Astrocyte (in vitro differentiated cells and primary cell): ENCODE measurements at regions not wholly inside any gene's neighbourhood (a gene's known extent, or its start where the extent isn't known, plus 50 kb on each side); places are given as distances from the start of the nearest gene placed in this dataset.

Experiments used
- DNase-seq: peaks from one replicate; pipeline ENCODE4 v3.0.0-alpha.2; 2010; ENCODE audit warnings: low read depth
- FAIRE-seq: peaks from 2 replicates; lab custom pipeline; 2011; peaks lifted over from hg19 to GRCh38; lab: Jason Lieb, UNC
- H2AFZ ChIP-seq: 2 replicates; pipeline ENCODE4 v1.6.0; 2012; ENCODE audit warnings: low read depth, low read length, inconsistent platforms
- H3K27ac ChIP-seq: 2 replicates; pipeline ENCODE4 v1.5.1; 2011; ENCODE audit warnings: low read depth, low read length, inconsistent platforms
- H3K27me3 ChIP-seq: 2 replicates; pipeline ENCODE4 v1.6.0; 2011; ENCODE audit warnings: low read length, inconsistent platforms; ENCODE audit not compliant: insufficient read depth
- H3K36me3 ChIP-seq: 2 replicates; pipeline ENCODE4 v1.5.1; 2011; ENCODE audit warnings: low read length, inconsistent platforms; ENCODE audit not compliant: insufficient read depth
- H3K4me1 ChIP-seq: 2 replicates; pipeline ENCODE4 v1.5.1; 2011; ENCODE audit warnings: low read length, inconsistent platforms; ENCODE audit not compliant: insufficient read depth
- H3K4me2 ChIP-seq: 2 replicates; pipeline ENCODE4 v1.6.0; 2012; ENCODE audit warnings: low read length, inconsistent platforms
- H3K4me3 ChIP-seq: 2 replicates; pipeline ENCODE4 v1.5.1; 2011; ENCODE audit warnings: low read depth, mild to moderate bottlenecking, low read length, inconsistent platforms; ENCODE audit not compliant: insufficient read depth
- H3K79me2 ChIP-seq: 2 replicates; pipeline ENCODE4 v1.6.0; 2012; ENCODE audit warnings: mild to moderate bottlenecking, low read length, inconsistent platforms; ENCODE audit not compliant: insufficient read depth
- H3K9ac ChIP-seq: 2 replicates; pipeline ENCODE4 v1.6.0; 2012; ENCODE audit warnings: mild to moderate bottlenecking, low read length, inconsistent platforms
- H3K9me3 ChIP-seq: 2 replicates; pipeline ENCODE4 v1.5.1; 2012; ENCODE audit warnings: low read depth, mild to moderate bottlenecking, low read length, inconsistent platforms; ENCODE audit not compliant: insufficient read depth
- H4K20me1 ChIP-seq: 2 replicates; pipeline ENCODE4 v1.6.0; 2012; ENCODE audit warnings: low read length, inconsistent platforms; ENCODE audit not compliant: insufficient read depth
- H3K27ac Mint-ChIP-seq: one replicate; pipeline ENCODE4 v1.8.0; 2021; ENCODE audit warnings: mild to moderate bottlenecking, mixed read lengths; ENCODE audit not compliant: unreplicated experiment
- H3K27me3 Mint-ChIP-seq: one replicate; pipeline ENCODE4 v1.8.0; 2021; ENCODE audit warnings: low read depth, mixed read lengths; ENCODE audit not compliant: unreplicated experiment
- H3K36me3 Mint-ChIP-seq: one replicate; pipeline ENCODE4 v1.8.0; 2021; ENCODE audit warnings: low read depth, mixed read lengths; ENCODE audit not compliant: unreplicated experiment
- H3K4me1 Mint-ChIP-seq: one replicate; pipeline ENCODE4 v1.8.0; 2021; ENCODE audit warnings: low read depth, mixed read lengths; ENCODE audit not compliant: unreplicated experiment
- H3K4me3 Mint-ChIP-seq: one replicate; pipeline ENCODE4 v1.8.0; 2021; ENCODE audit warnings: mild to moderate bottlenecking, moderate library complexity, mixed read lengths; ENCODE audit not compliant: unreplicated experiment
- H3K9me3 Mint-ChIP-seq: one replicate; pipeline ENCODE4 v1.8.0; 2021; ENCODE audit warnings: mild to moderate bottlenecking, mixed read lengths; ENCODE audit not compliant: unreplicated experiment
- EZH2 ChIP-seq: IDR thresholded peaks from 2 replicates; pipeline ENCODE4 v1.6.1; 2012; ENCODE audit warnings: mild to moderate bottlenecking, low read length, inconsistent platforms; ENCODE audit not compliant: insufficient read depth
- TF ChIP-seq, protein P1 (sequence below): IDR thresholded peaks from 2 replicates; pipeline ENCODE4 v1.5.1; 2011; ENCODE audit warnings: low read depth, mild to moderate bottlenecking, inconsistent platforms, low read length, moderate library complexity; ENCODE audit not compliant: insufficient read depth

DNA sequence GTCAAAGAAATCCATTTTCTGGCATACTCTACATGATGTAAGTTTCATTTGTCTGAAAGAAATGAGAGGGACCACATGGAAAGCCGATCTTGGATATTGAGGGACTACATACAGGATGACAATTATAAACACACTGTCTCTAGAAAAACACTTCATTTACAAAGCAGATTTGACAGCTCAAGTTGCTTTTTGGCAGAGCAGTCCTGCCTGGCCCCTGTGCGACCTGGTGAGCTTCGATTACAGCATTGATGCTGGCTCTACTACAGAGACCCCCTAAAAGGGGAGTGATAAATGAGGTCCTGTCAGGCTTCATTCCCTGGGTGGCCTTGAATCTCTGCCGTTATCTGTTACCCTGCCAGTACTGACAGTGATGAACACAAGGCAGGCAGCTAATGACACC lies 215.2 kb upstream of the NOCT start:
- H3K4me3 Mint-ChIP-seq, result no peak overlapping the region
- no peaks in the 10 kb centered on the region for H3K36me3 Mint-ChIP-seq
- H3K36me3 ChIP-seq, result no peaks in the 10 kb centered on the region
- no peaks in the 10 kb centered on the region for H3K4me1 Mint-ChIP-seq
- H3K4me3 ChIP-seq, result no peak overlapping the region
- DNase-seq, result no peak
- no peaks in the 10 kb centered on the region for H3K9me3 Mint-ChIP-seq
- no peak for FAIRE-seq
- no peak overlapping the region for H3K9ac ChIP-seq
- H3K4me2 ChIP-seq, result no peak overlapping the region
- no peak overlapping the region for H3K27ac ChIP-seq
- no peak overlapping the region for H3K27ac Mint-ChIP-seq
- H3K27me3 Mint-ChIP-seq, result peaks cover 13% of the 10 kb centered on the region
- no peaks in the 10 kb centered on the region for H3K79me2 ChIP-seq
- TF ChIP-seq, protein P1, sequence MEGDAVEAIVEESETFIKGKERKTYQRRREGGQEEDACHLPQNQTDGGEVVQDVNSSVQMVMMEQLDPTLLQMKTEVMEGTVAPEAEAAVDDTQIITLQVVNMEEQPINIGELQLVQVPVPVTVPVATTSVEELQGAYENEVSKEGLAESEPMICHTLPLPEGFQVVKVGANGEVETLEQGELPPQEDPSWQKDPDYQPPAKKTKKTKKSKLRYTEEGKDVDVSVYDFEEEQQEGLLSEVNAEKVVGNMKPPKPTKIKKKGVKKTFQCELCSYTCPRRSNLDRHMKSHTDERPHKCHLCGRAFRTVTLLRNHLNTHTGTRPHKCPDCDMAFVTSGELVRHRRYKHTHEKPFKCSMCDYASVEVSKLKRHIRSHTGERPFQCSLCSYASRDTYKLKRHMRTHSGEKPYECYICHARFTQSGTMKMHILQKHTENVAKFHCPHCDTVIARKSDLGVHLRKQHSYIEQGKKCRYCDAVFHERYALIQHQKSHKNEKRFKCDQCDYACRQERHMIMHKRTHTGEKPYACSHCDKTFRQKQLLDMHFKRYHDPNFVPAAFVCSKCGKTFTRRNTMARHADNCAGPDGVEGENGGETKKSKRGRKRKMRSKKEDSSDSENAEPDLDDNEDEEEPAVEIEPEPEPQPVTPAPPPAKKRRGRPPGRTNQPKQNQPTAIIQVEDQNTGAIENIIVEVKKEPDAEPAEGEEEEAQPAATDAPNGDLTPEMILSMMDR, result no peak
- TF ChIP-seq EZH2, result no peak
- no peaks in the 10 kb centered on the region for H4K20me1 ChIP-seq
- H2AFZ ChIP-seq, result no peak overlapping the region
- peaks cover 6% of the 10 kb centered on the region for H3K27me3 ChIP-seq
- no peaks in the 10 kb centered on the region for H3K4me1 ChIP-seq
- H3K9me3 ChIP-seq, result no peaks in the 10 kb centered on the region

DNA sequence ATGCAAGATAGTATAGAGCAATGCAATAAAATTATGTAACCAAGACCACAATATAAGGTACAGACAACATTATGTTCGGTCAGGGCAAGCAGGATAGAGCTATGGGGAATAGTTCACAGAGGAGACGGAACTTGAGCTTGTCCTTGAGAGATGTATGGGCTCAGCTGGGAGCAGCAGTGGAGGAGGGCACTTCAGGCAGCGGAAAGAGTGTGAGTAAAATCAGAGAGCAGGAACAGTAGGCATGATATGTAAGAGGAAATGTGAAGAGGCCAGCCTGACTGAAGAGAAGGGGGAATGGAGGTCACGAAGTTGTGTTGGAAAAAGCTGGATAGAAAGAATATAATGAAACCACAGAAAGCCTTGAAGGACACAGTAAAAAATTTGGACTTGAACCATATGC lies 217.2 kb upstream of the NOCT start:
- no peak for TF ChIP-seq EZH2
- TF ChIP-seq, protein P1, result no peak
- DNase-seq (no peak), FAIRE-seq (no peak)
- Histone ChIP-seq H3K36me3 (no peaks in the 10 kb centered on the region), H3K4me3 (no peak overlapping the region), H3K9ac (no peak overlapping the region), H2AFZ (no peak overlapping the region), H3K79me2 (no peaks in the 10 kb centered on the region), H3K9me3 (no peaks in the 10 kb centered on the region), H3K4me1 (no peaks in the 10 kb centered on the region), H3K27ac (no peak overlapping the region), H4K20me1 (no peaks in the 10 kb centered on the region), H3K4me2 (no peak overlapping the region), H3K27me3 (no peaks in the 10 kb centered on the region)
- no peaks in the 10 kb centered on the region for H3K4me1 Mint-ChIP-seq
- peaks cover 15% of the 10 kb centered on the region for H3K27me3 Mint-ChIP-seq
- no peak overlapping the region for H3K4me3 Mint-ChIP-seq
- no peak overlapping the region for H3K27ac Mint-ChIP-seq
- H3K36me3 Mint-ChIP-seq, result no peaks in the 10 kb centered on the region
- no peaks in the 10 kb centered on the region for H3K9me3 Mint-ChIP-seq

- no peaks in the 10 kb centered on the region for H3K79me2 ChIP-seq
- no peak for FAIRE-seq
- peaks cover 15% of the 10 kb centered on the region for H3K27me3 Mint-ChIP-seq
- DNase-seq, result no peak
- H3K4me1 ChIP-seq, result no peaks in the 10 kb centered on the region
- H3K27ac Mint-ChIP-seq, result no peak overlapping the region
- no peaks in the 10 kb centered on the region for H4K20me1 ChIP-seq
- H3K4me3 ChIP-seq, result no peak overlapping the region
- H2AFZ ChIP-seq, result no peak overlapping the region
- H3K9me3 Mint-ChIP-seq, result no peaks in the 10 kb centered on the region
- no peaks in the 10 kb centered on the region for H3K4me1 Mint-ChIP-seq
- no peak overlapping the region for H3K4me2 ChIP-seq
- H3K27ac ChIP-seq, result no peak overlapping the region
- H3K4me3 Mint-ChIP-seq, result no peak overlapping the region
- H3K27me3 ChIP-seq, result no peaks in the 10 kb centered on the region
- H3K36me3 ChIP-seq, result no peaks in the 10 kb centered on the region
- H3K9me3 ChIP-seq, result no peaks in the 10 kb centered on the region
- no peak overlapping the region for H3K9ac ChIP-seq
- TF ChIP-seq, protein P1, result no peak
- no peaks in the 10 kb centered on the region for H3K36me3 Mint-ChIP-seq
Observed at GRCh38 chr4:138797646-138798045, 217.9 kb upstream of the NOCT start.
